ENCODE measurements at regions not wholly inside any gene's neighbourhood (a gene's known extent, or its start where the extent isn't known, plus 50 kb on each side); places are given as distances from the start of the nearest gene placed in this dataset.

DNA sequence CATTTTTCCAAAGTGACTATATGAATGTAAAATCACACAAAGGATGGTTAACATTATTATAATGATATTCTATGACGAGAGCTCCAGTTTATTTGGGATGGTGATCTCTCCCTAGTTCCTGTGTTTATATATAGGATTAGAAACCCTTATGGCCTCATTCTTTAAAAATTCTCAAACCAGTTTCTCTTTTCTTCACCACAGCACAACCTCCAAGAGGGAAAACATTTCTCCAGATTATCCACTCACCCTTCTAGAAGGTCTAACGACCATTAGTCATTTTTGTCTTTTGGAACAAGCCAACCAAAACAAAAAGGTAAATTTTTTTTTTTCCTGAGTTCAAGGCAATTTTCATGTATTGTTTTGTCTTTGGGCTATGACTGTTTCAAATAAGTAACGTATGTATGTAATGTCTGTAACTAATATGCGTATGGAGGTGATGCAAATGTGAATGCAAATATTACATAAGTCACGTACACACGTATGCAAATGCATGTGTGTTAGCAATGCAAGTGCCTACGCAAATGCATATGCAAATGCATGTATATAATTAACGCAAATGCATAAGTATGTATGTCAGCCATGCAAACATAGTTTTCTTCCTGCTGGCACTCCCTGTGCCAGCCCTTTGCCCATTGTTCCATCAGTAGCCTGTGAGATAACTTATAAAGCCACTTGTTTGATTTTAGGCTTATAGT, 72.5 kb upstream of the MORC3 start:
- Histone ChIP-seq H3K9ac (ENCODE audit: low read depth, low read length) (no peak overlapping the region), H3K9me3 (ENCODE audit: control insufficient read depth, insufficient read depth, low read length) (no peaks in the 10 kb centered on the region), H3K27me3 (ENCODE audit: control insufficient read depth, insufficient read depth, low read length) (no peaks in the 10 kb centered on the region), H3K4me3 (ENCODE audit: low read depth, low read length) (no peak overlapping the region), H3K4me1 (ENCODE audit: control insufficient read depth, insufficient read depth, low read length) (peaks cover 8% of the 10 kb centered on the region), H3K27ac (ENCODE audit: low read depth, low read length) (no peak overlapping the region), H3K36me3 (ENCODE audit: control insufficient read depth, insufficient read depth, low read length) (0 out of 2 replicates have a peak, but pooled peaks cover 14% of the 10 kb centered on the region)

DNA sequence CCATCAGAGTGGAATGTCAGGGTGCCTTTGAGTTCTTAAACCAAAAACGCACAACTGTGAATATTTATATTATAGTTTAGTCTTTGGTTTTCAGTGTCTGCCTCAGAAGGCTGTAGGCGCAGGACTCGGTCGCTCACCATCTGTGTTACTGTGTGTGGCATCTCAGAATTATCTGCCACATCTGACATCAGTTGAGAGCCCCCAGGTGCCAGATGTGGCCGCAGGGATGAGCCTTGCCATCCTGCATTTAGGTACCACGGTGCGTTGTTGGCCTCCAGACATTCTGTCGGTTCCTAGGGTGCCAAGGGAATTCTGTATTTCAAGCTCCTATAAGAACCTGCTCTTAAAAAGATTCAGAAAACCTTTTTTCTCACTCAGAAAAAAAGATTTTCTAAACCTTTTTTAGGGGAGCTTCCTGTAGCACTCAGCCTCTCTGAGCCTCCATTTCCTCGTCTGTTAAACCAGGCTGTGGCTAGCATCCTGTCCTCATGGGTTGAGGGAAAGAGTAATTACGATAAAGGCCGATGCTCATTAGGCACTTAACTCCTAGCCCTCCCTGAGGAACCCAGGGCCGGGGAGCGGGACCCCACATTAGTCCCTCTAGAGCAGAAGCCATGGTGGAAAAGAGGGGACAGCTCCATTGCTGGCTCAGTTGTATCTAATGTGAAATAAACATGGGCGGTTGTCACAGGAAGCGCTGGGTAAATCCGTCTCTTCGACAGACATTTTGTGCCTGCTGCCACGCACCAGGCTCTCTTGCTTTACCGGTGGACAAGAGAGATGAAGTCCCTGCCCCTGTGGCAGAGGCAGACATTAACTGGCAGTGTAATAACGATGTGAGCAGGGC, 70.2 kb upstream of the MORC3 start:
- Histone ChIP-seq H3K9ac (ENCODE audit: low read depth, low read length) (0 out of 2 replicates have a peak overlapping the region, but pooled peaks have one; percentile 3), H3K36me3 (ENCODE audit: control insufficient read depth, insufficient read depth, low read length) (0 out of 2 replicates have a peak, but pooled peaks cover 14% of the 10 kb centered on the region), H3K27me3 (ENCODE audit: control insufficient read depth, insufficient read depth, low read length) (no peaks in the 10 kb centered on the region), H3K4me1 (ENCODE audit: control insufficient read depth, insufficient read depth, low read length) (peaks cover 20% of the 10 kb centered on the region), H3K4me3 (ENCODE audit: low read depth, low read length) (no peak overlapping the region), H3K9me3 (ENCODE audit: control insufficient read depth, insufficient read depth, low read length) (no peaks in the 10 kb centered on the region), H3K27ac (ENCODE audit: low read depth, low read length) (peak overlapping the region; percentile 21)

- 0 out of 2 replicates have a peak overlapping the region, but pooled peaks have one; percentile 3 for H3K9ac ChIP-seq (ENCODE audit: low read depth, low read length)
- peaks cover 20% of the 10 kb centered on the region for H3K4me1 ChIP-seq (ENCODE audit: control insufficient read depth, insufficient read depth, low read length)
- H3K36me3 ChIP-seq (ENCODE audit: control insufficient read depth, insufficient read depth, low read length), result 0 out of 2 replicates have a peak, but pooled peaks cover 14% of the 10 kb centered on the region
- peak overlapping the region; percentile 21 for H3K27ac ChIP-seq (ENCODE audit: low read depth, low read length)
- H3K9me3 ChIP-seq (ENCODE audit: control insufficient read depth, insufficient read depth, low read length), result no peaks in the 10 kb centered on the region
- H3K27me3 ChIP-seq (ENCODE audit: control insufficient read depth, insufficient read depth, low read length), result no peaks in the 10 kb centered on the region
- H3K4me3 ChIP-seq (ENCODE audit: low read depth, low read length), result no peak overlapping the region
Measured at GRCh38 chr21:36250423-36251075, 69.4 kb upstream of the MORC3 start.

DNA sequence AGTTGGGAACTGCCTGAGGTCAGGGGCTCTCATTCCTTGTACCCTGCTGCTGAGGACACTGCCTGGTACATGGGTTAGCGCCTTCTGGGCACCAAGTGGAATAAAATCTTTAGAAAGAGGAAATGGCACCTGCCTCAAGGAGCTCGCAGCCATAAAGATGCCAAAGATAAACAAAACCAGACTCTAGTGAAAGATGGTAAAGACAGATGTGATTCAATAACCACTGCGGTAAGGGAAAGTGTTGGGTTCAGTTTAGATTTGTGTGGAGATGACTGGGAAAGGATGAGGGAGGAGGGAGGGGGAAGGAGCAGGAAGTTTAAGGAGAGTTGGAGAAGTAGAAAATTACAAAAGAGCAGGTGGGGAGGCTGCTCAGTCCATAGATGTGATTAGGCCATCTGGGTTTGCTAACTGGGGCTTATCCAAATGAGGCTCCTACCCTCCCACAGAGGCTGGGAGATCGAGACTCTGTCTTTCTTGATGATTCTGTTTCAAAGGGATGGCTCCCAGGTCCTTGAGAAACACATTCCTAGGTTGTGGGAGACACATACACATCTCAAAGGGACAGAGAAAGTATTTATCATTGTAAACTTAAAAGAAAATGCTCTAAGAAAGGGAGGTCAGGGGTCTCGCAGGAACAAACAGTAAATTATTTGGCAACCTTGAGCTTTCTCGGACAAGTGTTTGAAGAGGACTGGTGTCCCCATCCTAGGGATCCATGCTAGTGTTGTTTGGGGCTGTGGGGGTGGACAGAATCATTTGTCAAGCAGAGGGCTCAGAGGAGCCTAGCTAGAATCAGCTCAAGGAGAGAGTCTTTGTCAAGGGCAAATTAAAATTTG, 65.7 kb upstream of the MORC3 start:
- no peaks in the 10 kb centered on the region for H3K9me3 ChIP-seq (ENCODE audit: control insufficient read depth, insufficient read depth, low read length)

GRCh38 chr21:36255663-36256062, 64.3 kb upstream of the MORC3 start:
- Histone ChIP-seq H3K4me3 (ENCODE audit: low read depth, low read length) (no peak overlapping the region), H3K27me3 (ENCODE audit: control insufficient read depth, insufficient read depth, low read length) (no peaks in the 10 kb centered on the region), H3K4me1 (ENCODE audit: control insufficient read depth, insufficient read depth, low read length) (peaks cover 15% of the 10 kb centered on the region), H3K36me3 (ENCODE audit: control insufficient read depth, insufficient read depth, low read length) (no peaks in the 10 kb centered on the region), H3K9me3 (ENCODE audit: control insufficient read depth, insufficient read depth, low read length) (no peaks in the 10 kb centered on the region), H3K27ac (ENCODE audit: low read depth, low read length) (peak overlapping the region; percentile 40), H3K9ac (ENCODE audit: low read depth, low read length) (no peak overlapping the region)

More for the DNA sequence above, 65.7 kb upstream of the MORC3 start:
- Histone ChIP-seq H3K4me1 (ENCODE audit: control insufficient read depth, insufficient read depth, low read length) (peaks cover 20% of the 10 kb centered on the region), H3K27me3 (ENCODE audit: control insufficient read depth, insufficient read depth, low read length) (no peaks in the 10 kb centered on the region), H3K4me3 (ENCODE audit: low read depth, low read length) (no peak overlapping the region), H3K27ac (ENCODE audit: low read depth, low read length) (peak overlapping the region; percentile 79), H3K36me3 (ENCODE audit: control insufficient read depth, insufficient read depth, low read length) (no peaks in the 10 kb centered on the region), H3K9ac (ENCODE audit: low read depth, low read length) (no peak overlapping the region)

- Histone ChIP-seq H3K27ac (ENCODE audit: low read depth, low read length) (no peak overlapping the region), H3K36me3 (ENCODE audit: control insufficient read depth, insufficient read depth, low read length) (no peaks in the 10 kb centered on the region), H3K9ac (ENCODE audit: low read depth, low read length) (no peak overlapping the region), H3K4me3 (ENCODE audit: low read depth, low read length) (no peak overlapping the region), H3K4me1 (ENCODE audit: control insufficient read depth, insufficient read depth, low read length) (peaks cover 15% of the 10 kb centered on the region), H3K27me3 (ENCODE audit: control insufficient read depth, insufficient read depth, low read length) (no peaks in the 10 kb centered on the region), H3K9me3 (ENCODE audit: control insufficient read depth, insufficient read depth, low read length) (no peaks in the 10 kb centered on the region)
Measured at GRCh38 chr21:36257657-36258056, 62.3 kb upstream of the MORC3 start.

DNA sequence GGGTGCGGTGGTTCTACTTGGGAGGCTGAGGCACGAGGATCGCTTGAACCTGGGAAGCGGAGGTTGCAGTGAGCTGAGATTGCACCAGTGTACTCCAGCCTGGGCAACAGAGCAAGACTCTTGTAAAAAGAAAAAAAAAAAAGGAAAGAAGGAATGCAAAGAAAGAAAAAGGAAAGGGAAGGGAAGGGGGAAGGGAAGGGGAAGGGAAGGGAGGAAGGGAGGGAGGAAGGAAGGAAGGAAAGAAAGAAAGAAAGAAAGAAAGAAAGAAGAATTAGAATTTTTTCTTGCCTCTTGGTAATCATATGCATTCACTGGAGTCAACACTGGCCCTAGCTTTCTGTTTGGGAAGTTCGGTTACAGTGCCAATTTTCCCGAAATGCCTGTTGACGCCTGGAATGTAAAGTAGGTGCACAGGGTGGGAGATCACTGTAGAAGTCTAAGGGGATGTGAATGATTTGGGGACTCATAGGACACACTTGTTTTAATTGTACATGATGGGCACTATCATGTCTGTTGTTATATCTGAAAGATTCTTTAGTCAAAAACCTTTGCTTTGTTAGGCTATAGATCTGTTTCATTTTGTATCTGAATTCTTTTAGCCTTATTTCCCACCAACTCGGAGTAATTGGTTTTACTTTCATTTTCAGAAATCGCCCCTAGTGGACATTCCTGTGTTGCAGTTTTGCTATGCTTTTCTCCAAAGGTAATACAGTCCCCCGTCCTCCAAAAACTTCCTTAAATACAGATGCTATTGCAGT, 59.8 kb upstream of the MORC3 start:
- H3K27me3 ChIP-seq (ENCODE audit: control insufficient read depth, insufficient read depth, low read length), result no peaks in the 10 kb centered on the region
- peak overlapping the region; percentile 31; the same call in 1 of the 2 replicates for H3K4me3 ChIP-seq (ENCODE audit: low read depth, low read length)
- H3K4me1 ChIP-seq (ENCODE audit: control insufficient read depth, insufficient read depth, low read length), result 0 out of 2 replicates have a peak, but pooled peaks cover 3% of the 10 kb centered on the region
- no peak overlapping the region for H3K27ac ChIP-seq (ENCODE audit: low read depth, low read length)
- H3K36me3 ChIP-seq (ENCODE audit: control insufficient read depth, insufficient read depth, low read length), result 0 out of 2 replicates have a peak, but pooled peaks cover 2% of the 10 kb centered on the region
- no peaks in the 10 kb centered on the region for H3K9me3 ChIP-seq (ENCODE audit: control insufficient read depth, insufficient read depth, low read length)
- no peak overlapping the region for H3K9ac ChIP-seq (ENCODE audit: low read depth, low read length)

DNA sequence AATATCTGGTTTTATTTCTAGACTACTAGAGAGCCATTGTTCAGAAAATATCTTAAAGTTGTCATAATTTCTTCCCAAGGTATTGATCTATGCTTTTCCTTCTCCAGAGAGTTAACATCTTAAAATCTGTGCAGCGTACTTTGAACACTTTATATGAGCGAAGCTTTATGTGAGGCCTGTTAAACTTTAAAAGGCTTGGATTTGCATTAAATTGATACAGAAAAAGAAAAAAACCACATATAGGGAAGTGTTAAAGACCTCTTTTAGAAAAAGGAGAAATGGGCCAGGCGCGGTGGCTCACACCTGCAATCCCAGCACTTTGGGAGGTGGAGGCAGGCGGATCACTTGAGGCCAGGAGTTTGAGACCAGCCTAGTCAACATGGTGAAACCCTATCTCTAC, 59.2 kb upstream of the MORC3 start:
- Histone ChIP-seq H3K27me3 (ENCODE audit: control insufficient read depth, insufficient read depth, low read length) (no peaks in the 10 kb centered on the region), H3K4me3 (ENCODE audit: low read depth, low read length) (no peak overlapping the region), H3K9me3 (ENCODE audit: control insufficient read depth, insufficient read depth, low read length) (no peaks in the 10 kb centered on the region), H3K27ac (ENCODE audit: low read depth, low read length) (no peak overlapping the region), H3K4me1 (ENCODE audit: control insufficient read depth, insufficient read depth, low read length) (0 out of 2 replicates have a peak, but pooled peaks cover 3% of the 10 kb centered on the region), H3K9ac (ENCODE audit: low read depth, low read length) (no peak overlapping the region), H3K36me3 (ENCODE audit: control insufficient read depth, insufficient read depth, low read length) (0 out of 2 replicates have a peak, but pooled peaks cover 2% of the 10 kb centered on the region)

DNA sequence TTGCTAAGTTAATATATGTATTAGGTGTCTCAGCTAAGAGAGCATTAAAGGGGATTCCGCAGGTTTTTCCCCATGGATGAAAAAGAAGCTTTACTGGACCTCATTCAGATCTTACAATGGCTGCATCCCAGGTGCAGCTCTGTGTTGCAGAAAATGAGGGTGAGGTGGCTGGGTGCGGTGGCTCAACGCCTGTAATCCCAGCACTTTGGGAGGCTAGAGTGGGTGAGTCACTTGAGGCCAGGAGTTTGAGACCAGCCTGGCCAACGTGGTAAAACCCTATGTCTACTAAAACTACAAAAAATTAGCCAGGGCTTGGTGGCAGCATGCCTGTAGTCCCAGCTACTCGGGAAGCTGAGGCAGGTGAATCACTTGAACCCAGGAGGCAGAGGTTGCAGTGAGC, 58.5 kb upstream of the MORC3 start:
- 0 out of 2 replicates have a peak, but pooled peaks cover 2% of the 10 kb centered on the region for H3K36me3 ChIP-seq (ENCODE audit: control insufficient read depth, insufficient read depth, low read length)
- no peaks in the 10 kb centered on the region for H3K9me3 ChIP-seq (ENCODE audit: control insufficient read depth, insufficient read depth, low read length)
- H3K9ac ChIP-seq (ENCODE audit: low read depth, low read length), result no peak overlapping the region
- H3K27me3 ChIP-seq (ENCODE audit: control insufficient read depth, insufficient read depth, low read length), result no peaks in the 10 kb centered on the region
- no peak overlapping the region for H3K4me3 ChIP-seq (ENCODE audit: low read depth, low read length)
- no peak overlapping the region for H3K27ac ChIP-seq (ENCODE audit: low read depth, low read length)
- H3K4me1 ChIP-seq (ENCODE audit: control insufficient read depth, insufficient read depth, low read length), result 0 out of 2 replicates have a peak, but pooled peaks cover 3% of the 10 kb centered on the region
